HepG2 (cell line): ENCODE measurements at regions not wholly inside any gene's neighbourhood (a gene's known extent, or its start where the extent isn't known, plus 50 kb on each side); places are given as distances from the start of the nearest gene placed in this dataset.

Experiments
- ATAC-seq: fragments of 200-7000 bp; cut with Tn5 transposase; 3 replicates; pipeline ENCODE4 v1.9.1; 2020; ENCODE audit warnings: mild to moderate bottlenecking, moderate library complexity
- BruUV-seq: library from RNA; stranded (reverse); fragments of 400-500 nt; replicated peaks from 2 replicates; lab custom pipeline; 2021; lab: Mats Ljungman, UMichigan
- CTCF ChIA-PET: fragments of 300-600 bp; formaldehyde crosslinking; extraction: SDS; loops from one replicate; lab custom pipeline; 2021; ENCODE audit warnings: low total read pairs, inconsistent platforms, low intra/inter-chr PET ratio; lab: Yijun Ruan, JAX
- POLR2A ChIA-PET: fragments of 350-600 bp; sonication (Branson Sonifier 250); formaldehyde crosslinking; loops from one replicate; lab custom pipeline; 2020; ENCODE audit warnings: antibody characterized with exemption, inconsistent platforms; lab: Yijun Ruan, JAX
- DNase-seq: peaks from one replicate; pipeline ENCODE4 v3.0.0-alpha.2; 2015; ENCODE audit warnings: low spot score
- FAIRE-seq: peaks from 3 replicates; lab custom pipeline; 2011; peaks lifted over from hg19 to GRCh38; lab: Jason Lieb, UNC
- H2AFZ ChIP-seq: one replicate; pipeline ENCODE4 v1.6.1; 2011; ENCODE audit warnings: low read length, inconsistent platforms
- H3K27ac ChIP-seq: fragments of 300-600 bp; 3 replicates; pipeline ENCODE4 v1.8.0; 2011; ENCODE audit warnings: mixed run types, mild to moderate bottlenecking, mixed read lengths, low read length, inconsistent platforms; ENCODE audit not compliant: insufficient read depth; ENCODE audit errors: extremely low read length
- H3K27me3 ChIP-seq, 2 experiments: fragments of 200-600 bp in 1 of 2; 2 replicates in 1 of 2; 3 replicates in 1 of 2; pipeline versions ENCODE4 v1.6.0 to v1.8.0; 2011; ENCODE audit warnings: low read length in 2 of 2, mild to moderate bottlenecking in 2 of 2, moderate library complexity in 2 of 2, inconsistent platforms in 1 of 2; ENCODE audit not compliant: insufficient read depth in 2 of 2, control insufficient read depth in 1 of 2
- H3K36me3 ChIP-seq, 2 experiments: fragments of 200-600 bp in 1 of 2; replicated peaks in 1 of 2; 2 replicates in 1 of 2; 3 replicates in 1 of 2; pipeline versions ENCODE4 v1.5.1 to v1.8.0; 2011; ENCODE audit warnings: low read length in 2 of 2, inconsistent platforms in 1 of 2; ENCODE audit not compliant: insufficient read depth in 2 of 2, control insufficient read depth in 1 of 2
- H3K4me1 ChIP-seq: 2 replicates; pipeline ENCODE4 v1.5.1; 2012; ENCODE audit warnings: low read length, inconsistent platforms; ENCODE audit not compliant: insufficient read depth
- H3K4me2 ChIP-seq: 2 replicates; pipeline ENCODE4 v1.6.0; 2011; ENCODE audit warnings: low read depth, low read length, inconsistent platforms
- H3K4me3 ChIP-seq, 3 experiments: fragments of 200-600 bp in 1 of 3; sonication (generic), shearing (Covaris generic) in 1 of 3; replicated peaks in 1 of 3; 2 replicates each; pipeline ENCODE4 v1.5.1; 2011 to 2016; ENCODE audit warnings: low read length in 3 of 3, inconsistent platforms in 2 of 3, low read depth in 2 of 3, mild to moderate bottlenecking in 2 of 3, control low read depth in 1 of 3, mixed read lengths in 1 of 3; ENCODE audit not compliant: insufficient read depth in 1 of 3
- H3K79me2 ChIP-seq: one replicate; pipeline ENCODE4 v1.6.1; 2011; ENCODE audit warnings: low read length, inconsistent platforms; ENCODE audit not compliant: insufficient read depth
- H3K9ac ChIP-seq: 2 replicates; pipeline ENCODE4 v1.6.0; 2011; ENCODE audit warnings: mild to moderate bottlenecking, low read depth, low read length, inconsistent platforms; ENCODE audit not compliant: insufficient read depth
- H3K9me3 ChIP-seq: 2 replicates; pipeline ENCODE4 v1.5.1; 2012; ENCODE audit warnings: mild to moderate bottlenecking, low read length
- H4K20me1 ChIP-seq: 2 replicates; pipeline ENCODE4 v1.6.0; 2011; ENCODE audit warnings: inconsistent platforms, mild to moderate bottlenecking, low read length, moderate library complexity; ENCODE audit not compliant: insufficient read depth
- BCLAF1 ChIP-seq: fragments of 450-650 bp; IDR thresholded peaks from 2 replicates; pipeline ENCODE4 v1.6.1; 2017; ENCODE audit warnings: mild to moderate bottlenecking
- DNMT1 ChIP-seq: sonication (generic); formaldehyde crosslinking; IDR thresholded peaks from 2 replicates; pipeline ENCODE4 v1.5.1; 2020; ENCODE audit warnings: mild to moderate bottlenecking, missing genetic modification reagents
- FOSL2 ChIP-seq: sonication (generic); formaldehyde crosslinking; IDR thresholded peaks from 2 replicates; pipeline ENCODE4 v1.4.0; 2020; ENCODE audit warnings: missing genetic modification reagents
- PBX2 ChIP-seq: IDR thresholded peaks from 2 replicates; pipeline ENCODE4 v1.6.1; 2016; ENCODE audit warnings: control low read depth
- PCBP2 ChIP-seq: fragments of 200-400 bp; formaldehyde crosslinking; optimal IDR thresholded peaks from 2 replicates; pipeline ENCODE3; 2018; ENCODE audit warnings: low read length, low read depth; ENCODE audit not compliant: poor library complexity, severe bottlenecking
- PLSCR1 ChIP-seq: sonication (generic); formaldehyde crosslinking; IDR thresholded peaks from 2 replicates; pipeline ENCODE4 v1.5.0; 2020; ENCODE audit warnings: missing genetic modification reagents, mild to moderate bottlenecking, borderline replicate concordance
- THAP8 ChIP-seq: sonication (generic); formaldehyde crosslinking; IDR thresholded peaks from 2 replicates; pipeline ENCODE4 v1.5.1; 2020; ENCODE audit warnings: missing genetic modification reagents, mild to moderate bottlenecking, borderline replicate concordance
- ZBTB14 ChIP-seq: sonication (generic); formaldehyde crosslinking; IDR thresholded peaks from 2 replicates; pipeline ENCODE4 v1.4.0; 2020; ENCODE audit warnings: missing genetic modification reagents
- ZKSCAN8 ChIP-seq: IDR thresholded peaks from 2 replicates; pipeline ENCODE4 v1.6.1; 2016; ENCODE audit warnings: borderline replicate concordance, missing genetic modification reagents, missing compliant biosample characterization
- ZNF225 ChIP-seq: sonication (generic); formaldehyde crosslinking; IDR thresholded peaks from 2 replicates; pipeline ENCODE4 v1.4.0; 2020; ENCODE audit warnings: mild to moderate bottlenecking, missing genetic modification reagents
- ZNF253 ChIP-seq: sonication (generic); formaldehyde crosslinking; IDR thresholded peaks from 2 replicates; pipeline ENCODE4 v1.8.0; 2022; ENCODE audit warnings: mild to moderate bottlenecking, missing genetic modification reagents, borderline replicate concordance
- ZNF329 ChIP-seq: sonication (generic); formaldehyde crosslinking; IDR thresholded peaks from 2 replicates; pipeline ENCODE4 v1.9.0; 2021; ENCODE audit warnings: low read depth, mild to moderate bottlenecking, missing genetic modification reagents
- ZNF496 ChIP-seq: sonication (generic); formaldehyde crosslinking; IDR thresholded peaks from 2 replicates; pipeline ENCODE4 v1.8.1; 2023; ENCODE audit warnings: mild to moderate bottlenecking, moderate library complexity, missing genetic modification reagents; ENCODE audit not compliant: insufficient replicate concordance
- ZNF556 ChIP-seq: sonication (generic); formaldehyde crosslinking; IDR thresholded peaks from 2 replicates; pipeline ENCODE4 v1.4.0; 2020; ENCODE audit warnings: mild to moderate bottlenecking, missing genetic modification reagents, borderline replicate concordance
- ZNF781 ChIP-seq: sonication (generic); formaldehyde crosslinking; IDR thresholded peaks from 2 replicates; pipeline ENCODE4 v1.5.1; 2020; ENCODE audit warnings: borderline replicate concordance, mild to moderate bottlenecking, missing genetic modification reagents; ENCODE audit errors: not compliant biosample characterization
- ZNF839 ChIP-seq: sonication (generic); formaldehyde crosslinking; IDR thresholded peaks from 2 replicates; pipeline ENCODE4 v1.4.0; 2020; ENCODE audit warnings: missing genetic modification reagents, mild to moderate bottlenecking, borderline replicate concordance
- WGBS: methylation state at CpG from one replicate; pipeline ENCODE4 v1.1.6; 2017; ENCODE audit warnings: low lambda C conversion rate; 5-methylcytosine and 5-hydroxymethylcytosine counted together
- in situ Hi-C: cut with HindIII; loops from 2 replicates; pipeline ENCODE4 v1.10.0; 2017; ENCODE audit warnings: low pct_unique_long_range_greater_than_20kb; ENCODE audit not compliant: extremely low pct_ligation_motif_present
- intact Hi-C: fragments of 100-400 bp; cut with micrococcal nuclease; formaldehyde crosslinking; loops from one replicate; pipeline ENCODE4 v1.10.0; 2022; ENCODE audit not compliant: unreplicated experiment

- ATAC-seq, result no peak
- 31% methylated on average over 8 of the region's 8 CpGs for WGBS
- Histone ChIP-seq H2AFZ (no peak overlapping the region), H3K4me2 (no peak overlapping the region), H3K4me3 (no peak overlapping the region), H3K27ac (no peak overlapping the region), H3K27me3 (0 out of 5 replicates have a peak, but pooled peaks cover 0 to 4% of the 10 kb centered on the region in 2 experiments), H3K79me2 (no peaks in the 10 kb centered on the region), H3K4me1 (peaks cover 17% of the 10 kb centered on the region), H3K9ac (no peak overlapping the region), H3K36me3 (no peaks in the 10 kb centered on the region), H3K9me3 (no peaks in the 10 kb centered on the region), H4K20me1 (no peaks in the 10 kb centered on the region)
- TF ChIP-seq THAP8 (CRISPR knock-in tag) (no peak), ZNF839 (CRISPR knock-in tag) (no peak), DNMT1 (no peak), BCLAF1 (no peak), PBX2 (CRISPR knock-in tag) (no peak), ZKSCAN8 (CRISPR knock-in tag) (no peak), FOSL2 (CRISPR knock-in tag) (no peak), ZNF253 (no peak), PLSCR1 (no peak), ZNF781 (CRISPR knock-in tag) (no peak), ZNF329 (no peak), ZNF496 (CRISPR knock-in tag) (no peak), ZBTB14 (CRISPR knock-in tag) (no peak), ZNF556 (no peak), PCBP2 (no peak), ZNF225 (CRISPR knock-in tag) (no peak)
- POLR2A ChIA-PET, result interaction anchor here (1.6 kb wide), 1 partner anchor 119 kb away, joined by 4 read pairs; no protein-coding TSS in a partner anchor
- in situ Hi-C loops (no loop called here), intact Hi-C loops (no loop called here)
- no peak for DNase-seq
- CTCF ChIA-PET, result no interaction called here
- no peak for FAIRE-seq
- BruUV-seq, result no TSS peak
These were observed 195.1 kb downstream of the EDN1 start for GRCh38 chr6:12485226-12485764.
